ENCODE measurements at regions not wholly inside any gene's neighbourhood (a gene's known extent, or its start where the extent isn't known, plus 50 kb on each side); places are given as distances from the start of the nearest gene placed in this dataset.

DNA sequence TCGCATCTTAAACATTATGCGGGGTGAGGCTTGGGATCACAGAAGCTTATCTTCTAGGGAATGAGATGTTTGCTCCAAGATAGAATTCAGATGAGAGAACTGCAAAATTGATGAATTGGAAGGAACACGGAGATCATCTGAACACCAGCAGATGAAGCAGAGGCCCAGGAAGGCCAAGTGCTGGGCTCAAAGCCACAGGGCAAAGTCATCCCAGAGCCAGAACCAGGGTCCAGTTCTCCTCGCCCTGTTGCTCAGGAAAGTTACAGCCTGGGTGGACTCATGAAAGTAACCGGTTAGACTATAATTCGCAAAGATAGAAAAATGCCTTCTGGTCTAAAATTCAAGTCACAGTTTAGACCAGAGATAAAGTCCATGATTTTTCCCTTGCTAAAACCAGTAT lies 456.1 kb upstream of the ID2 start:
- 11% methylated on average over 6 of the region's 6 CpGs for WGBS (ENCODE audit: insufficient coverage, low coverage, missing lambda C conversion rate)
- ATAC-seq (no peak), DNase-seq (ENCODE audit: extremely low read depth in 1 of 4, low spot score in 3 of 4) (no peak), FAIRE-seq (no peak)
- BruUV-seq (replicated peaks), result no TSS peak
- Histone ChIP-seq H3K9me1 (ENCODE audit: control insufficient read depth, insufficient read depth, low read length) (no peaks in the 10 kb centered on the region), H3K9me3 (replicated peaks; ENCODE audit: control insufficient read depth, insufficient read depth, low read depth, low read length) (no peaks in the 10 kb centered on the region), H3K4me1 (replicated peaks in 1 of 2; ENCODE audit: control insufficient read depth in 2 of 2, insufficient read depth in 2 of 2, low read length in 2 of 2) (peaks cover 0 to 3% of the 10 kb centered on the region in 2 experiments; a peak in 2 of 5 replicates), H4K20me1 (replicated peaks; ENCODE audit: control insufficient read depth, insufficient read depth, low read length) (no peaks in the 10 kb centered on the region; the same call in 1 of the 2 replicates), H3K79me2 (ENCODE audit: control insufficient read depth, insufficient read depth, low read length) (no peaks in the 10 kb centered on the region), H3K4me3 (no peak overlapping the region), H3K9ac (ENCODE audit: insufficient read depth in 1 of 2, low read depth in 2 of 2, low read length in 2 of 2) (no peak overlapping the region), H3K36me3 (ENCODE audit: control insufficient read depth, insufficient read depth, low read length) (no peaks in the 10 kb centered on the region), H3K27me3 (ENCODE audit: control insufficient read depth in 2 of 2, insufficient read depth in 2 of 2, low read length in 2 of 2) (peaks cover 13 to 28% of the 10 kb centered on the region in 2 experiments; a peak in 4 of 5 replicates), H3K4me2 (ENCODE audit: insufficient read depth, low read length) (no peak overlapping the region), H3K27ac (ENCODE audit: extremely low read depth, low read depth, low read length) (no peak overlapping the region), H2AFZ (ENCODE audit: low read depth, low read length) (no peak overlapping the region)
- POLR2A ChIA-PET, result no interaction called here
- CTCF ChIA-PET (ENCODE audit: low intra/inter-chr PET ratio), result no interaction called here
- intact Hi-C loops (cut with micrococcal nuclease) (no loop called here), in situ Hi-C loops (cut with MboI) (no loop called here)
- TF ChIP-seq ZNF75A (CRISPR knock-in tag; IDR thresholded peaks at IDR 0.05) (no peak), IRF9 (tag; IDR thresholded peaks at IDR 0.05) (no peak), ZNF280A (IDR thresholded peaks at IDR 0.05; ENCODE audit: low read depth, partially characterized antibody) (no peak), ZKSCAN1 (IDR thresholded peaks at IDR 0.05; ENCODE audit: low read depth, low read length) (no peak), CBFA2T2 (conservative IDR thresholded peaks at IDR 0.05) (no peak), USF1 (CRISPR knock-in tag; IDR thresholded peaks at IDR 0.05) (no peak), HNRNPUL1 (IDR thresholded peaks at IDR 0.05; ENCODE audit: low read length) (no peak), RFX5 (IDR thresholded peaks at IDR 0.05; ENCODE audit: low read depth, low read length) (no peak), THAP7 (CRISPR knock-in tag; IDR thresholded peaks at IDR 0.05) (no peak), NFE2L1 (tag; IDR thresholded peaks at IDR 0.05; ENCODE audit: borderline replicate concordance, low read depth) (no peak), ZZZ3 (IDR thresholded peaks at IDR 0.05) (no peak), JUNB (CRISPR knock-in tag; conservative IDR thresholded peaks at IDR 0.05) (no peak)
- TF ChIP-seq, protein P1, sequence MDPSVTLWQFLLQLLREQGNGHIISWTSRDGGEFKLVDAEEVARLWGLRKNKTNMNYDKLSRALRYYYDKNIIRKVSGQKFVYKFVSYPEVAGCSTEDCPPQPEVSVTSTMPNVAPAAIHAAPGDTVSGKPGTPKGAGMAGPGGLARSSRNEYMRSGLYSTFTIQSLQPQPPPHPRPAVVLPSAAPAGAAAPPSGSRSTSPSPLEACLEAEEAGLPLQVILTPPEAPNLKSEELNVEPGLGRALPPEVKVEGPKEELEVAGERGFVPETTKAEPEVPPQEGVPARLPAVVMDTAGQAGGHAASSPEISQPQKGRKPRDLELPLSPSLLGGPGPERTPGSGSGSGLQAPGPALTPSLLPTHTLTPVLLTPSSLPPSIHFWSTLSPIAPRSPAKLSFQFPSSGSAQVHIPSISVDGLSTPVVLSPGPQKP (CRISPR knock-in tag; IDR thresholded peaks at IDR 0.05), result no peak

Measured in K562 (cell line).